ENCODE measurements at regions not wholly inside any gene's neighbourhood (a gene's known extent, or its start where the extent isn't known, plus 50 kb on each side); places are given as distances from the start of the nearest gene placed in this dataset.

- intact Hi-C loops (cut with DNase I), result no loop called here
- no peak overlapping the region for H3K27ac ChIP-seq
- no peak for DNase-seq (ENCODE audit: low spot score in 2 of 2)
Measured at GRCh38 chr5:87887247-87887646, 381.4 kb downstream of the TMEM161B start.

GRCh38 chr5:87886164-87886563, 382.5 kb downstream of the TMEM161B start:
- TF ChIP-seq CTCF (IDR thresholded peaks at IDR 0.05), result no peak
- DNase-seq (ENCODE audit: low spot score in 2 of 2), result no peak
- H3K4me3 ChIP-seq, result no peak overlapping the region
- no peaks in the 10 kb centered on the region for H3K36me3 ChIP-seq
- H3K9me3 ChIP-seq, result peaks cover 0 to under 1% of the 10 kb centered on the region in 2 donors
- H3K27ac ChIP-seq, result no peak overlapping the region
- intact Hi-C loops (cut with DNase I), result no loop called here
- H3K27me3 ChIP-seq, result no peaks in the 10 kb centered on the region
- H3K4me1 ChIP-seq, result no peaks in the 10 kb centered on the region

More at GRCh38 chr5:87887247-87887646, 381.4 kb downstream of the TMEM161B start:
- Histone ChIP-seq H3K4me3 (no peak overlapping the region), H3K36me3 (no peaks in the 10 kb centered on the region), H3K4me1 (no peaks in the 10 kb centered on the region), H3K27me3 (no peaks in the 10 kb centered on the region), H3K9me3 (no peaks in the 10 kb centered on the region)
- no peak for TF ChIP-seq CTCF (IDR thresholded peaks at IDR 0.05)

GRCh38 chr5:87885758-87886157, 382.9 kb downstream of the TMEM161B start:
- Histone ChIP-seq H3K27me3 (no peaks in the 10 kb centered on the region), H3K9me3 (peaks cover 0 to 5% of the 10 kb centered on the region in 2 donors), H3K27ac (no peak overlapping the region), H3K36me3 (no peaks in the 10 kb centered on the region), H3K4me3 (no peak overlapping the region), H3K4me1 (no peaks in the 10 kb centered on the region)
- no peak for TF ChIP-seq CTCF (IDR thresholded peaks at IDR 0.05)
- DNase-seq (ENCODE audit: low spot score in 2 of 2), result no peak
- intact Hi-C loops (cut with DNase I), result no loop called here

- H3K4me3 ChIP-seq, result no peak overlapping the region
- TF ChIP-seq CTCF (IDR thresholded peaks at IDR 0.05), result no peak
- intact Hi-C loops (cut with DNase I), result no loop called here
- no peak overlapping the region for H3K27ac ChIP-seq
- DNase-seq (ENCODE audit: low spot score in 2 of 2), result no peak
- H3K27me3 ChIP-seq, result no peaks in the 10 kb centered on the region
- H3K4me1 ChIP-seq, result no peaks in the 10 kb centered on the region
- no peaks in the 10 kb centered on the region for H3K36me3 ChIP-seq
- H3K9me3 ChIP-seq, result peaks cover 0 to 18% of the 10 kb centered on the region in 2 donors
Measured at GRCh38 chr5:87877495-87877894, 391.1 kb downstream of the TMEM161B start.

GRCh38 chr5:87877023-87877422, 391.6 kb downstream of the TMEM161B start:
- Histone ChIP-seq H3K27ac (no peak overlapping the region), H3K9me3 (peaks cover 0 to 18% of the 10 kb centered on the region in 2 donors), H3K4me3 (no peak overlapping the region), H3K4me1 (no peaks in the 10 kb centered on the region), H3K27me3 (no peaks in the 10 kb centered on the region), H3K36me3 (no peaks in the 10 kb centered on the region)
- intact Hi-C loops (cut with DNase I), result no loop called here
- no peak for TF ChIP-seq CTCF (IDR thresholded peaks at IDR 0.05)
- no peak for DNase-seq (ENCODE audit: low spot score in 2 of 2)

- DNase-seq (ENCODE audit: low spot score in 2 of 2), result no peak
- Histone ChIP-seq H3K27ac (no peak overlapping the region), H3K4me1 (no peaks in the 10 kb centered on the region), H3K27me3 (no peaks in the 10 kb centered on the region), H3K4me3 (no peak overlapping the region), H3K36me3 (no peaks in the 10 kb centered on the region), H3K9me3 (peaks cover 0 to 18% of the 10 kb centered on the region in 2 donors)
- intact Hi-C loops (cut with DNase I), result no loop called here
- no peak for TF ChIP-seq CTCF (IDR thresholded peaks at IDR 0.05)
Measured at GRCh38 chr5:87876616-87877015, 392.0 kb downstream of the TMEM161B start.

All from ascending aorta (tissue), 2 donors.